Osteoblast (primary cell): ENCODE measurements at regions not wholly inside any gene's neighbourhood (a gene's known extent, or its start where the extent isn't known, plus 50 kb on each side); places are given as distances from the start of the nearest gene placed in this dataset.
"Not testable (repeated sequence)": the region's sequence is repeated elsewhere in the genome, so short reads cannot be mapped to it uniquely, and the experiment has no call there.

Experiments
- DNase-seq: peaks from one replicate; pipeline ENCODE4 v3.0.0; 2011; ENCODE audit warnings: low spot score, mixed read lengths; ENCODE audit not compliant: insufficient read length; ENCODE audit errors: missing footprints
- H2AFZ ChIP-seq: 2 replicates; pipeline ENCODE4 v1.6.0; 2011; ENCODE audit warnings: mild to moderate bottlenecking, low read length
- H3K27ac ChIP-seq: 2 replicates; pipeline ENCODE4 v1.5.1; 2011; ENCODE audit warnings: mild to moderate bottlenecking, low read depth, low read length, moderate library complexity
- H3K27me3 ChIP-seq: 2 replicates; pipeline ENCODE4 v1.6.0; 2012; ENCODE audit warnings: mild to moderate bottlenecking, control low read depth, inconsistent platforms, low read length, moderate library complexity; ENCODE audit not compliant: insufficient read depth
- H3K36me3 ChIP-seq: 2 replicates; pipeline ENCODE4 v1.5.1; 2011; ENCODE audit warnings: mild to moderate bottlenecking, low read length, control low read depth, moderate library complexity; ENCODE audit not compliant: insufficient read depth
- H3K4me1 ChIP-seq: 2 replicates; pipeline ENCODE4 v1.5.1; 2011; ENCODE audit warnings: mild to moderate bottlenecking, low read length, control low read depth, moderate library complexity; ENCODE audit not compliant: insufficient read depth
- H3K4me2 ChIP-seq: 2 replicates; pipeline ENCODE4 v1.6.0; 2011; ENCODE audit warnings: mild to moderate bottlenecking, low read length; ENCODE audit not compliant: insufficient read depth
- H3K4me3 ChIP-seq: fragments of 200-600 bp; sonication (generic); 3 replicates; pipeline ENCODE4 v1.5.1; 2012; ENCODE audit warnings: mild to moderate bottlenecking, low read length, inconsistent platforms; ENCODE audit not compliant: insufficient read depth
- H3K79me2 ChIP-seq: 2 replicates; pipeline ENCODE4 v1.6.0; 2012; ENCODE audit warnings: mild to moderate bottlenecking, low read length, control low read depth, inconsistent platforms; ENCODE audit not compliant: insufficient read depth
- H3K9me3 ChIP-seq: 2 replicates; pipeline ENCODE4 v1.5.1; 2011; ENCODE audit warnings: low read depth, low read length, control low read depth
- H4K20me1 ChIP-seq: 2 replicates; pipeline ENCODE4 v1.6.0; 2012; ENCODE audit warnings: mild to moderate bottlenecking, low read length, control low read depth; ENCODE audit not compliant: insufficient read depth
- TF ChIP-seq, protein P1 (sequence below): IDR thresholded peaks from 2 replicates; pipeline ENCODE4 v1.5.1; 2011; ENCODE audit warnings: mild to moderate bottlenecking, low read depth, low read length, moderate library complexity; ENCODE audit errors: extremely low read depth

- TF ChIP-seq, protein P1, sequence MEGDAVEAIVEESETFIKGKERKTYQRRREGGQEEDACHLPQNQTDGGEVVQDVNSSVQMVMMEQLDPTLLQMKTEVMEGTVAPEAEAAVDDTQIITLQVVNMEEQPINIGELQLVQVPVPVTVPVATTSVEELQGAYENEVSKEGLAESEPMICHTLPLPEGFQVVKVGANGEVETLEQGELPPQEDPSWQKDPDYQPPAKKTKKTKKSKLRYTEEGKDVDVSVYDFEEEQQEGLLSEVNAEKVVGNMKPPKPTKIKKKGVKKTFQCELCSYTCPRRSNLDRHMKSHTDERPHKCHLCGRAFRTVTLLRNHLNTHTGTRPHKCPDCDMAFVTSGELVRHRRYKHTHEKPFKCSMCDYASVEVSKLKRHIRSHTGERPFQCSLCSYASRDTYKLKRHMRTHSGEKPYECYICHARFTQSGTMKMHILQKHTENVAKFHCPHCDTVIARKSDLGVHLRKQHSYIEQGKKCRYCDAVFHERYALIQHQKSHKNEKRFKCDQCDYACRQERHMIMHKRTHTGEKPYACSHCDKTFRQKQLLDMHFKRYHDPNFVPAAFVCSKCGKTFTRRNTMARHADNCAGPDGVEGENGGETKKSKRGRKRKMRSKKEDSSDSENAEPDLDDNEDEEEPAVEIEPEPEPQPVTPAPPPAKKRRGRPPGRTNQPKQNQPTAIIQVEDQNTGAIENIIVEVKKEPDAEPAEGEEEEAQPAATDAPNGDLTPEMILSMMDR: no peak
- Histone ChIP-seq H4K20me1 (no peaks in the 10 kb centered on the region), H3K4me3 (no peak overlapping the region), H3K79me2 (no peaks in the 10 kb centered on the region), H2AFZ (no peak overlapping the region), H3K27me3 (no peaks in the 10 kb centered on the region), H3K4me2 (no peak overlapping the region), H3K36me3 (no peaks in the 10 kb centered on the region), H3K27ac (no peak overlapping the region), H3K9me3 (no peaks in the 10 kb centered on the region), H3K4me1 (peaks cover 7% of the 10 kb centered on the region)
- DNase-seq: peak; percentile 14
These were observed 704.3 kb upstream of the ZNF608 start for GRCh38 chr5:125450771-125451170.

GRCh38 chr5:125451622-125452021 lies 705.2 kb upstream of the ZNF608 start:
- TF ChIP-seq, protein P1: no peak
- Histone ChIP-seq H4K20me1 (no peaks in the 10 kb centered on the region), H3K36me3 (no peaks in the 10 kb centered on the region), H3K27me3 (no peaks in the 10 kb centered on the region), H3K27ac (no peak overlapping the region), H3K9me3 (no peaks in the 10 kb centered on the region), H2AFZ (no peak overlapping the region), H3K79me2 (no peaks in the 10 kb centered on the region), H3K4me3 (no peak overlapping the region), H3K4me1 (peaks cover 7% of the 10 kb centered on the region), H3K4me2 (no peak overlapping the region)
- no peak for DNase-seq

DNA sequence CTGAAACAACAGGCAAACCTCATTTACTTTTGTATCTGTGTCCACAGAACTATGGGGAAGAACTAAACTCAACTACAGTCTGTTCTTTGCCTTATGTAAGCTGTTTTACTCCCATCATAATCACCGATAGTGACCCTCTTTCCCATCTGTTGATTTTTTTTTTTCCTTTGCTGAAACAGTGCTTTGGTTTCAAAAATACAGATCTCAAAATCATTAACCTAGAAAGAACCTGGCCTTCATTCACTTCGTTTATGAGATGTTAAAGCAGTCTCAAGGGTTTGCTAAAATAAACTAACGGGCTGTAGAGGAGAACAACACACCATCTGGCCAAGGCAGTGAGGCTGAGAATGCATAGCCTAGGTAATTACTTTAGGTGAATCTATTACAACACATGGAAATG lies 706.6 kb upstream of the ZNF608 start:
- DNase-seq: no peak
- Histone ChIP-seq H3K27ac (no peak overlapping the region), H3K79me2 (no peaks in the 10 kb centered on the region), H2AFZ (no peak overlapping the region), H3K4me1 (no peaks in the 10 kb centered on the region), H4K20me1 (no peaks in the 10 kb centered on the region), H3K27me3 (no peaks in the 10 kb centered on the region), H3K4me3 (no peak overlapping the region), H3K9me3 (no peaks in the 10 kb centered on the region), H3K4me2 (no peak overlapping the region), H3K36me3 (no peaks in the 10 kb centered on the region)
- TF ChIP-seq, protein P1: no peak

DNA sequence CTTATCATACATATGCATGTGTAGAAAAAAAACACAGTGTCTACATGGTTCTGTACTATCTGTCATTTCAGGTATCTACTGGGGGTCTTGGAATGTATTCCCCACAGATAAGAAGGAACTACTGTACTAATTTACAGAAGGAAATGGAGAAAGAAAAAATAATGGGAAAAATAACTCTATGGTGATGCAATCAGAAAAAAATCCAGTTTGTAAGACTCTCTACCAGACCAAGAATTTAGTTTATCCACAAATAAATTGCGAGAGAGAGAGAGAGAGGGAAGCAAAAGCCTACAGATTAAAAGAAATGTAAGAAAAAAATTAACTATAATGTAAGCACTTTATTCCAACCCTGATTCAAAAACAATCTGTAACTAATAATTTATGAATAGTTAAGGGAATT lies 708.6 kb upstream of the ZNF608 start:
- H2AFZ ChIP-seq: peak overlapping the region; percentile 23
- H4K20me1 ChIP-seq: no peaks in the 10 kb centered on the region
- no peak overlapping the region for H3K27ac ChIP-seq
- H3K36me3 ChIP-seq: no peaks in the 10 kb centered on the region
- H3K9me3 ChIP-seq: no peaks in the 10 kb centered on the region
- H3K79me2 ChIP-seq: no peaks in the 10 kb centered on the region
- no peaks in the 10 kb centered on the region for H3K27me3 ChIP-seq
- H3K4me1 ChIP-seq: no peaks in the 10 kb centered on the region
- DNase-seq: no peak
- TF ChIP-seq, protein P1: no peak
- no peak overlapping the region for H3K4me2 ChIP-seq
- no peak overlapping the region for H3K4me3 ChIP-seq

DNA sequence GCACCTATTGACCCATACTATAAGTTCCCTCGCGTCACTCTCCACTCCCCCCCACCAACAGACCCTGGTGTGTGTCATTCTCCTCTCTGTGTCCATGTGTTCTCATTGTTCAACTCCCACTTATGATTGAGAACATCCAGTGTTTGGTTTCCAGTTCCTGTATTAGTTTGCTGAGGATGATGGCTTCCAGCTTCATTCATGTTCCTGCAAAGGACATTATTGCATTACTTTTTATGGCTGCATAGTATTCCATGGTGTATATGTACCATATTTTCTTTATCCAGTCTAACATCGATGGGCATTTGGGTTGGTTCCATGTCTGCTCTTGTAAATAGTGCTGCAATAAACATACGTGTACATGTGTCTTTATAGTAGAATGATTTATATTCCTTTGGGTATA lies 709.6 kb upstream of the ZNF608 start:
- H3K27me3 ChIP-seq, H4K20me1 ChIP-seq, H3K4me2 ChIP-seq, H3K4me3 ChIP-seq, H3K27ac ChIP-seq, H2AFZ ChIP-seq, H3K9me3 ChIP-seq, DNase-seq, H3K79me2 ChIP-seq, H3K4me1 ChIP-seq, H3K36me3 ChIP-seq: not testable (repeated sequence)
